HG02885 (cell line): ENCODE measurements at regions not wholly inside any gene's neighbourhood (a gene's known extent, or its start where the extent isn't known, plus 50 kb on each side); places are given as distances from the start of the nearest gene placed in this dataset.

Experiments used
- ATAC-seq: cut with Tn5 transposase; IDR thresholded peaks from one replicate; pipeline ENCODE4 v1.9.1; 2021; ENCODE audit warnings: mild to moderate bottlenecking; ENCODE audit not compliant: unreplicated experiment, poor library complexity

DNA sequence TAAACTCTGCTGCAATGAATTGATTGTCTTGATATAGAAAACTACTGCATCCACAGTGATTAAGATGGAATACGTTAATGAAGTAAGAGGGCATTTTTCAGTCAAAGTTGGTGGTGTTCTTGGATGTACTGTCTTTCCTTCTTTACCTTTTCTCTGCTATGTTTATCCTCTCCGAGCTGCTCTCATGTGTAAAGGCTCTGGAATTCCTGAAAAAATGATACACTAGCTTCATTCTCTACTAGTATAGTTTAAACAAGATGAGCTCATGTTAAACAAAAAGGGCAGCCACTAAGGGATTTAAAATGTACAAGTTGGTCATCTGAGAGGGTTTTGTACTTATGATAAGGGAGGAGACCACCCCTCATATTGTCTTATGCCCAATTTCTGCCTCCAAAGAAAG lies 504.6 kb upstream of the NECTIN3 start:
- no peak for ATAC-seq

DNA sequence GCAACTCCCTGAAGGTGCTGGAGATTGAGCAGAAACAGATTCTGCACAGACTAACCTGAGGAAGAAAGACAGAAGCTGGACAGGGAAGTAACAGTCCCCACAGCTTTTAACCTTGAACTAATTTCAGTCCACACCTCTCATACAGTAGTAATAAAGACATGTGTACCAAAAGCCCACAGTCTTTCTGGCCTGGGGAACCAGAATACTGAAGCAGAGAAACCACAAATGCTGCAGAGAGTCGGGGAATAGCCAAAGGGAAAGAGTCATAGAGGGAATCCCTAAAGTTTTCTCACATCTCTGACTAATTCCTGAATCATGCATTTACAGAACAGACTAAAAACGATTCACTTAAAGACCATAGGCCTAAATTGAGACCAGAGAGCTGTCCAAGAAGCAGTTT lies 503.4 kb upstream of the NECTIN3 start:
- no peak for ATAC-seq

DNA sequence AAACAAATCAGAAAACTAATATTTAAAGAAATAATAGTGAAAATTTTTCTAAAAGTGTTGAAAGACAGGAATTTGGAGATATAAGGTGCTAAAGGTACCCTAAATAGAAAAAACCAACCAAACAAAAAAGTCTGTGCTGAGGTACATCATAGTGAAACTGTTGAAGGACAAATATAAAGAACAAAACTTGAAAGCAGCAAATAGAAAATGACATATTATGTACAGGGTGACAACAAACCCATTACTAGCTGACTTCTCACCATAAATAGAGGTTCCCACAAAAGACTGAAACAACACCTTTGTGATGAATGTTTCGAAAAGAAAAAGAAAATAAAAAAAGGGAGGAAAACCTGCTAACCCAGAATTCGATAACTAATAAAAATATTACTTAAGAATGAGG lies 502.5 kb upstream of the NECTIN3 start:
- no peak for ATAC-seq

DNA sequence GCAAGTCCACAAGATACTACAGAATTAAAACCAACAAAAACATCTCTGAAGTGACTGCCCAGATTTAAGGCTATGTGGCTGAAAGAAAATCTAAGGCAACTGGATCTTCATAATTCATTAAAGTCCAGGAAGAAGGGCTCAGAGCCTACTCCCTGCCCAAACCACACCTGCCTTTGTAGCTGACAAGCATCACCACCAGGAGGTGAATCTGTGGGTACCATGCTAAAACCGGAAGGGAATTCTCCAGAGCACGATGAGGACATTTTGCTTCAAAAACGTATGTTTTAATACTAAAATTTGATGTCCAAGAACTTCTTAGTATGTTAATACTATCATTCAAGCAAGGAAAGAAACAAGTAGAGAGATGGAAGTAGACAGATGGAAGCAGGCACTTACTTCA lies 495.9 kb upstream of the NECTIN3 start:
- no peak for ATAC-seq

DNA sequence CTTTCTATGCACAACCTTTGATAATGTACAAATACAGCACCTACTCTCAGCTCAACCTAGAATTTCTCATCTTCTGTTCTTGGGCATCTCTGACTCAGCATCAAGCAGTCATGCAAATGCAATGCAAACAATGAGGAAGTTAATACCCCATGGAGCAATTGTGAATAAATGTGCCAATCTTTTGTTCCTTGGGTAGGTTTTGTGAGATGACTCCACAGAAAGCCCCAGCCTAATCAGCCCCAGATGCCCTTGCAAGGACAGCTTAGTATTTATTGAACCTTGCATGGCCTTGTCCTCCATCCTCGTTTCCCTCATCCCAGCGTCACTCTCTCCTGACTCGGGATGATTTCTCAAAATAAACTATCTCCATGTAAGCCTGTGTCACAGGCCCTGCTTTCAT lies 494.7 kb upstream of the NECTIN3 start:
- no peak for ATAC-seq

DNA sequence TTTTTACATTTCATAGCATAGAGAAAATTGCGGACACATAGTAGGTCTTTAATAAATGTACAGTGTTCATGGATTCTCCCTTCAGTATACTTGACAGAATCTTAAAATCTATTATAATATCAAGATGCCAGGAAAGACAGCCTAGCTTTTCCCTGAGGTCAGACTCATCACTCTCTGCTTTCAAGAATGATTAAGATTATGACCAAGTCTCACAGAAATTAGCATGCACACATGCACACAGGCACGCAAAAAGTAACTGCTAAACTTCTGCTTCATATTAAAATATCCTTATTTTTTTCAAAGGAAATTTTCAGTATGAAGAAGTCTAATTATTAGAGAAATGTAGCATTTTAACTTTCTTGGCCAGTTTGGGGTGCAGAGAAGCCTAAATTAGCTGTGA lies 493.8 kb upstream of the NECTIN3 start:
- ATAC-seq: no peak

DNA sequence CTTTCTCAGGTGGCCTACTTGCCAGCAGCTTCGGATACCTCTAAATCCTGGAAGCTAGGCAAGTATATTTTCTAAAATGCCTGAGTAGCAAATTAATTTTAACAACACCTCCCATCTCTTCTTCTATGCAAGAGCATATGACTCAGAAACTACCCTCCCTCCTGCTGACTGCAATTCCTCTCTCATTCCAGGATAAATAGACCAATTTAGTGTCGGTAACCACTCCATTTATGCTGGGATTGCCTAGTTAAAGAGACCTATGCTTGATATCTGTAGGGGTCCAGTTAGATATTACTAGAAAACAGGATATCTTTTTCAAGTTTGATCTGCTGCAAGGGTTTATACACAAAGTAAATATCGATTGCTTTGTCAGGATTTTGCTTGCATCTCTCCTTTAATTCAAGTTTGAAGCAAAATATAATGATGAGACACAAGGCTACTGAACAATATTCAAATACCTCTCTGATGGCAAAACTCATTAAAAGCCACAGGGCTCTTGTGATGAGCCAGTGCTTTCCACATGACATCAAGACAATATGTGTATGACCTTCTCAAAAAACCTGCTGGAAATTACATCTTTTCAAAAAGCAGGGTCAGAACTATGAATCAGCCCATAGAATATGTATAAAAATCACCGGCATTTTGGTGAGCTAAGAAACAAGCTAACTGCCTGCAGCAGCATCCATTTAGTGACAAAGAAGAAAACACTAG lies 491.6 kb upstream of the NECTIN3 start:
- no peak for ATAC-seq

DNA sequence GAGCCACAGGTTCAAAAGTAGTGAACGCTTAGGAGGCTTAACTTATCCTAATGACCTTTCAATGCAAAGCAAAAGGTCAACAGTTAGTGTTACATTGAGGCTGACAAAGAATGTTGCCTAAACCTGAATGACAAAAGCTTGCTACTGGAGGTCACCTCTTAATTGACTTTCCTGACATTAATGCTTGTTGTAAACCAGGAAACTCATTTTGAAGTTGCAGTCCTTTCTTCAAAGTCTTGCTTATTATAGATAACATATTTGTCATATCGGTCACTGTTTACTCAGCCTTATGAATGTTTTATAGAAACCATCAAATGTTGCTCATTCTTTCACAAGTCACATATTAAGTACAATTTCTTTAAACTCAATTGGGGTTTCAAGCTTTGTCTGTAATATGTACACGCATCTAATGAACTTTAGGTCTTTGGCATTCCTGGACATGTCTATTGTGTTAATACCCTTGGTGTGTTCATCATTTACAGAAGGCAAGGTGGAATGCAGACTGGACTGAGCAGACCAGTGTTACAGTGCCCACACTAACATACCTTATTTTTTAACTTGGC lies 488.2 kb upstream of the NECTIN3 start:
- ATAC-seq: no peak

DNA sequence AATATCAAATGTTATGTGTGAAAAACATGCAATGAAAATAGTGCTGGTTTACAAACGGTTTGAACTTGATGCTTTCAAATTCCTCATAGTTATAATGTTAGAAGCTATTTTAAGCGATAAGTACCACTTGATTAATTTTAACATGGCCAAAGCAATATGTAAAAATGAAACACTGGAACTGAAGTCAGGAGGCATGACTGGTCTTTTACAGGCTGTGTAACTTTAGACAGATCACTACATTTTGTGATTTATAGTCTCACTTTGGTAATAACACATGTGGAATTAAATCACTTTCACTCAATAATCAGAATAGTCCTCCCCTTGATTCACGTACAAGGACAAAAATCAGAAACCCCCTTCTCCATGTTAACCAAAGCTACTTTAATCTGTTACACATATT lies 482.7 kb upstream of the NECTIN3 start:
- ATAC-seq: no peak

DNA sequence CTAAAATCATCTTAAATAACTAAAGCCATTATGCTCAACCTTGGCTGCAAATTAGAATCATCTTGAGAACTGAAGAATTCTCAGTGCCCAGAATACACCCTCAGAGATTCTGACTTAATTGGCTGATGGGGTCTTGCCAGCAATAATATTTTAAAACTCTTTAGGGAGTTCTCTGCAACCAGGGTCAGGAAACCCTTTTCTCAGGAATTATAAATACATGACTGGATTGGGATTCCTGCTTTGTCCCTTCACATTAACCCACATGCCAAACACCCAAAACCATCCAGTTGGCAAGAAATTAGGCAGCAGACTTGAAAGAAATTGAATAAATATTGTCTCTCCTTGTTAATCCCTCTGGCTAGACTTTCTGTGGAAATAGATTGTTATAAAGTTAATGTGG lies 482.3 kb upstream of the NECTIN3 start:
- ATAC-seq: no peak

DNA sequence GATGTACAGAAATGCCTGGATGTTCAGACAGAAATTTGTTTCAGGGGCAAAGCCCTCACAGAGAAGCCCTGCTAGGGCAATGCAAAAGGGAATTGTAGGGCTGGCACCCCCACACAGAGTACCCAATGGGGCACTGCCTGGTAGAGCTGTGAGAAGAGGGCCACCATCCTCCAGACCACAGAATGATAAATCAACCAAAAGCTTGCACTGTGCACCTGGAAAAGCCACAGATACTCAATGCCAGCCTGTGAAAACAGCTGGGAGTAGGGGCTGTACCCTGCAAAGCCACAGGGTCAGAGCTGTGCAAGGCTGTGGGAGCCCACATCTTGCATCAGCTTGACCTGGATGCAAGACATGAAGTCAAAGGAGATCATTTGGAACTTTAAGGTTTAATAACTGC lies 477.9 kb upstream of the NECTIN3 start:
- ATAC-seq: no peak

DNA sequence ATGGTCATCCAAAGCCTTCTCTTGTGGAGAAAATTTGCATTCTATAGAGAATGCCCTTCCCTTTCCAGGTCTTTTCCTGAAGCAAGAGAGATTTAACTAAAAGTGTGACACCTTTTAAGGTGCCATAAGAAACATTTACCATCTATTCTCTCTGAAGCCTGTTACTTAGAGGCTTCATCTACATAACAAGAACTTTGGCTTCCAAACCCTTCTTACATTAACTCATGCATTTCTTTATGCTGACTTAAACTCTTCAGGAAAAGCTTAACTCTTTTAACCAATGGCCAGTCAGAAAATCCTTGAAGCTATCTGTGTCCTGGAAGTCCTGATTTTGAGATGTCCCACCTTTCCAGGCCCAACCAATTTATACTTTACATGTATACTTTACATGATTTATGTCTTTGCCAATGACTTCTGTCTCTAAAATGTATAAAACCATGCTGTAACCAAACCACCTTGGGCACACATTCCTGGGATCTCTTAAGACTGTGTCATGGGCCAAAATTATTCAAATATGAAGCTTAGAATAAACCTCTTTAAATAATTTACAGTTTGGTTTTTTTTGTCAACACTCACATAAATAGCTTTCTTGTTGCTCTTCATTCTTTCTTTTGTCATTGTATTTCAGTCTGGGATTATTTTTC lies 472.6 kb upstream of the NECTIN3 start:
- ATAC-seq: no peak

DNA sequence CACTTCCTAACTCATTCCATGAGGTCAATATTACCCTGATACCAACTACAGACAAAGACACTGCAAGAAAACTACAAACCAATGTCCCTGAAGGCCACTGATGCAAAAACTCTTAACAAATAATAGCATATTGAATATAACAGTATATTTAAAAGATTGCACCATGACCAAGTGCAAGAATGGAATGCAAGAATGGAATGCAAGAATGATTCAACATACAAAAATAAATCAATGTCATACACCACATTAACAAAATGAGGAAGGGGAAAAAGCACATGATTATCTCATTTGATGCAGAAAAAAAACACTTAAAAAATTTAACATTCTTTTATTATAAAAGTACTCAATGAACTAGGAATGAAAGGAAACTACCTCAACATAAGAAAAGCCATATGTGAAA lies 463.1 kb upstream of the NECTIN3 start:
- no peak for ATAC-seq

DNA sequence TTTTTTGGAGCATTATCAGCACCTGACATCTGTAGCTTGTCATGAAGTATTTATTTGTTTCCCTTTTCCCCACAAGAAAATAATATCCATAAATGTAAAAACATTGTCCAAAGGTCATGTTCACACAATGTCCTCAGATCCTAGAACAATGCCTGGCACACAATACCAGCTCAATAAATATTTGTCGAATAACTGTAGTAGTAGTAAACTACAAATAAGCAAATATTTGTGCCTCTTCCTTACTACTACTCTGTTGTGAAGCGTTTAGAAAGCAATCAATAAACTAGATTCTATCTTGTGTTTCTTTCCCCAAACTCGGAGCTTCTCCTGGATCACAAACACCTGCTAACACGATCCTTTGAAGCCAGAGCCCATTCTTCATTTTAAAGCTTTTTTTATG lies 459.6 kb upstream of the NECTIN3 start:
- ATAC-seq: no peak

DNA sequence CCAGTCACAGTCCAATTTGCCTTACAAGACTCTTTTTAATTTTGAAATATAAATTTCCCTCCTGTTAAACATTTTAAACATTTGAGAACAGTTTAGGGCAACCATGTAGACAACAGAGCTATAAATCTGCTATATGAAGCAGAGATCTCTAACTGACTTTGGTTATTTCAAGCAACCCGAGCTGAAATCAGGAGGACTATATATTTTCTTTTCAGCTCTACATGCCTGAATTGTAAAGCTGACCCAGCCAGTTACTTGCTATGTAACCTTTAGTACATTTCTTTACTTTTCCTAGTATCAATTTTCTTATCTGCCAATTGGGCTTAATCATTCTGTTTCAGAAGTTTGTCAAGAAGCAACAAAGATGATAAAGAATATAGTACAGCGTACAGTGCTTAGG lies 457.4 kb upstream of the NECTIN3 start:
- ATAC-seq: no peak

DNA sequence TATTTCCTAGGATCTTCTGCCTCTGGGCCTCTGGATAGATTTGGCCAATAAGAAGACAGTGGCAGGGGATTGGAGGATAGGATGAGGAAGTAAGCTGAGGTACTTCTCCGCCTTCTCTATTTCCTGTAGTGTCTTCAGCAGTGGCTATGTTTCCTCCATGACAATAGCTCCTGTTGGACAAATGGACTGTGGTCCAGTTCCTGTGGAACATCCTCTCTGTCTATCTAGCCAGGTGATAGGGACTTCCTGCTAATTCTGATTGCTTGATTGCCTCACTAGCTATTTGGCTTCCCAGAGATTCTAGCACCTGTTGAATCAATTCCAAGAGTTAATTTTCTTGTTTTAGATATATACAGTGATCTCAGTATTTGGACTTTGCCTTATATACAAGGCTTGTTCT lies 456.2 kb upstream of the NECTIN3 start:
- ATAC-seq: no peak

DNA sequence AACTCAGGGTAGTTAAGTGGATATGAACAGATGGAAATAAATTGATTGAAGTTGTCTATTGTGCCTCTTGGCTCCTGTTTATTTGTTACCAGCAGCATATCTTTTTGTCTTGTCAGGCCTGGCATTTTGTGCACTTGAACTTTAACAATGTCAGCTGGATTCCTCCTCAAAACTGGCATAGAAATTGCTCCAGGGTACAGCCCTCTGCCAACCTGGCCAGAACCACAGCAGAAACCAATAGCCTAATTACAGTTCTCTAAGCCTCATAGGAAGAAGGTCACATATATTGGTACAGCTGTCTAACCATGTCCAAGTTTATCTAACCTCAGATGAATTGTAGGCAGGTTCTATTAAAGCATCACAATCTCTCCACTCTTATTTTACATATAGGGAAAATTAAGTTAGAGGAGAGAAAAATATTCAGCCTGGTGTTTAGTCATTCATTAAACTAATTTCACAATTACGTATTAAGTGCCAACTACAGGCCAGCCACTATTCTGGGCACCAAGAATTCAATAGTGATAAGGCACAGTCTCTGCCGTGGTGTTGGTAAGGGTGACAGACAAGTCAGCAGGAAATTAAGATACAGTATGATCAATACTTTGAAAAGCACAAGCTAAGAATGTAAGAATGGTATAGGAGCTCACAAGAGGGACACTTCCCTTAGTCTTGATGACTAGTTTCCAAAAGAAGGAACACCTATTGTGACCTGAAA lies 452.9 kb upstream of the NECTIN3 start:
- no peak for ATAC-seq

DNA sequence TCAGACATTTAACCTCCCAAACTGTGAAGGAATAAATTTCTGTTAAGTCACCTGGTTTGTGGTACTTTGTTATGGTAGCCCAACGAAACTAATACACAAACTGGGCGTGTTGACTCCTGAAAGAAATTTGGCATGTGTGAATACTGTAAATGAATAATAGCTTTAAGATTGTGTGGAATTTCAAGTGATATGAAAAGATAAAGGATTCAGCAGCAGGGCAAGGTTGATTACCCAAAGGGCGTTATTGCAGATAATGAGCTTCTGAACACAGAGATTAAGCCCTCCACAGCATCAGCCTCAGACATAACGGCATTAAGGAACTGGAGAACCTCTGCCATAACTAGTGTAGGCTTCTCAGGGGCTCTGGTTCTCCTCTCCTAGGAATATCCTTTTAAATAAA lies 451.5 kb upstream of the NECTIN3 start:
- ATAC-seq: no peak

DNA sequence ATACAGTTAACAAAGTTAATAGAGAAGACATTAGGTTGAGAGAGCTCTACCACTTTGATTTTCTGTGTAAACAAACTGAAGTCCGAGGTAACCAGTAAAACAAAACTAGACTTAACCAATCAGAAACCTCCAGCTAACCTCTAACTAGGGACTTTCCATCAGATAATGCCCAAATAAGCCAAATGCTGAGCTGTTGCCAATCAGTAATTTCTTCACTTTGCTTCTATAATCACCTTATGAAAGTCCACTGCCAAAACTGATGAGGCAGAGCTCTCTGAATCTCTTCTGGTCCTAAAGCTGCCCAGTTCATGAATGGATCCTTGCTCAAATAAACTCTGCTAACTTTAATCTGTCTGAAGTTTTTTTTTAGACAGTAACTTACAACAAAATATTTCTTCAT lies 448.0 kb upstream of the NECTIN3 start:
- peak; percentile 33 for ATAC-seq

DNA sequence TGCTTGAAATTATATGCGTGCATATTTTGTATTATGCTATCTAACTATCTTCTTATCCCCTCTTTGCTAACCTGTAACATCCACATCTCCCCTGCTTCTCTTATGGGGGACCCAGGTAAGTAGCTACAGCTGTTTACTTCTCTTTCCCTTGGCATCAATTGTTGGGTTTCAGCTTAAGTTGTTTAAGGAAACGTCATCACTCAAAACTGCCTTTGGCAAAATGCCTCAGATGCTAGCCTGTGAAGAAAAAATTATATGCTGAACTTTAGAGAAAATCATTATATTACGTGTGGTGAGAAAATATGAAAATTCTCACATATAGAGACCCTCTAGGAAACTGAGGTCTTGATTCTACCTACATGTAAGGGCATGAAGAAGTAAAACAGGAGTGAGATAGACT lies 447.0 kb upstream of the NECTIN3 start:
- ATAC-seq: no peak

DNA sequence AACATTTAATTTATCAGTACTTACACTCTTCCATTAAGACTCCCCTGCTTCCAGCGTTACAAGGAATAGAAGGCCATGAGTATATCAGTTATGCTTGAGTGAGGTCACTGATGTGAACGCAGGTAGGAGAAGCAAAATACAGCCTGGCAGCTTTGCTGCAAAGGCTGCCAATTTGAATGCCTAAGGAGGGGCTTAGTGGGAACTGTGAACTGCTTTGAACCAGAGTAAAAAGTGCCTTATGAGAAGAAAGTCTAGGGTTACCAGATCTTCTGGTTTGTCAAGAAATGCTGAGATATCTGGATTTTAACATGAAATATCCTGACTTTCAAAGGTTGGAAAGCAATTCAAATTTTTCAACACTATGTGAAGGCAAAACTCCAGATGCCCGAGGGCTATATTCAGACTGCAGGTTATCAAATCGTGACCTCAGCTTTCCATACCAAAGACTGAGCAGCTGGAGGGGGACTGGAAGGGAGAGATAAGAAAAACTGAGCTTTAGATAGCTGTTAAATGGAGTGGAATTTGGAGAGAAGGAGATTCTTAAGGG lies 446.3 kb upstream of the NECTIN3 start:
- no peak for ATAC-seq
